Fibroblast of skin of abdomen (primary cell): ENCODE measurements at regions not wholly inside any gene's neighbourhood (a gene's known extent, or its start where the extent isn't known, plus 50 kb on each side); places are given as distances from the start of the nearest gene placed in this dataset.

Experiments
- DNase-seq: peaks from one replicate; pipeline ENCODE4 v3.0.0-alpha.2; 2013

GRCh38 chr1:22221233-22221780 is 78.4 kb upstream of the WNT4 start:
- no peak for DNase-seq

GRCh38 chr1:22222723-22223122 is 79.8 kb upstream of the WNT4 start:
- DNase-seq = no peak

GRCh38 chr1:22223176-22223575 is 80.3 kb upstream of the WNT4 start:
- no peak for DNase-seq

GRCh38 chr1:22224091-22224490 is 81.2 kb upstream of the WNT4 start:
- no peak for DNase-seq

GRCh38 chr1:22224631-22225030 is 81.7 kb upstream of the WNT4 start:
- DNase-seq = no peak

- no peak for DNase-seq
Measured at GRCh38 chr1:22225858-22226589, 83.1 kb upstream of the WNT4 start.

GRCh38 chr1:22228074-22228473 is 85.2 kb upstream of the WNT4 start:
- no peak for DNase-seq

- DNase-seq = no peak
Measured at GRCh38 chr1:22228505-22228911, 85.6 kb upstream of the WNT4 start.

- peak; percentile 7 for DNase-seq
Measured at GRCh38 chr1:22229379-22229778, 86.5 kb upstream of the WNT4 start.

GRCh38 chr1:22231068-22231593 is 88.2 kb upstream of the WNT4 start:
- no peak for DNase-seq

GRCh38 chr1:22231995-22232690 is 89.2 kb upstream of the WNT4 start:
- no peak for DNase-seq

- DNase-seq = no peak
Measured at GRCh38 chr1:22233222-22233621, 90.3 kb upstream of the WNT4 start.

GRCh38 chr1:22234476-22235030 is 91.7 kb upstream of the WNT4 start:
- no peak for DNase-seq

GRCh38 chr1:22236166-22236565 is 93.3 kb upstream of the WNT4 start:
- DNase-seq = no peak

- no peak for DNase-seq
Measured at GRCh38 chr1:22236900-22237299, 94.0 kb upstream of the WNT4 start.

GRCh38 chr1:22237433-22238093 is 94.7 kb upstream of the WNT4 start:
- DNase-seq = no peak

- DNase-seq = no peak
Measured at GRCh38 chr1:22238356-22239224, 95.7 kb upstream of the WNT4 start.

- DNase-seq = no peak
Measured at GRCh38 chr1:22239378-22239777, 96.5 kb upstream of the WNT4 start.

GRCh38 chr1:22241250-22241649 is 98.4 kb upstream of the WNT4 start:
- no peak for DNase-seq

- DNase-seq = no peak
Measured at GRCh38 chr1:22241811-22242210, 98.9 kb upstream of the WNT4 start.

- DNase-seq = no peak
Measured at GRCh38 chr1:22245100-22245650, 102.3 kb upstream of the WNT4 start.

GRCh38 chr1:22245726-22246125 is 102.8 kb upstream of the WNT4 start:
- no peak for DNase-seq
